ENCODE measurements at regions not wholly inside any gene's neighbourhood (a gene's known extent, or its start where the extent isn't known, plus 50 kb on each side); places are given as distances from the start of the nearest gene placed in this dataset.

DNA sequence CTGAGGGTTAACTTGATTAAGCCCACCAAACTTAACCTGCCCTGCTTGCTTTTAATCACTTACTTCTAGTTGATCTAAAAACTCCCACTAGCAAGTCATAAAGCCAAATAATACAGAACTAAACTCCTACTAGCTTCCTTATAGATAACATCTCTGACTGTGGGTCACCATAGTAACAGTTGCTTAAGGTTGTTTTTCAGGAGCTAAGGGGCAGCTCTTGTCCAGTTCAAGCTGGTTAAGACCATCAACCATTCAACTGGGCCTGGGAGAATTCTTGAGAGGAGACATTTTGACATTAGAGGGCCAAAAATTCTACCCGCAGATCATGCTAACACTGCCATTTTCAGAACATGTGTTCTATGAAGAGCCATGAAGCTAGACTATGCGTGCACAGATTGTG lies 67.0 kb downstream of the UCHL1 start:
- TF ChIP-seq, protein P1, sequence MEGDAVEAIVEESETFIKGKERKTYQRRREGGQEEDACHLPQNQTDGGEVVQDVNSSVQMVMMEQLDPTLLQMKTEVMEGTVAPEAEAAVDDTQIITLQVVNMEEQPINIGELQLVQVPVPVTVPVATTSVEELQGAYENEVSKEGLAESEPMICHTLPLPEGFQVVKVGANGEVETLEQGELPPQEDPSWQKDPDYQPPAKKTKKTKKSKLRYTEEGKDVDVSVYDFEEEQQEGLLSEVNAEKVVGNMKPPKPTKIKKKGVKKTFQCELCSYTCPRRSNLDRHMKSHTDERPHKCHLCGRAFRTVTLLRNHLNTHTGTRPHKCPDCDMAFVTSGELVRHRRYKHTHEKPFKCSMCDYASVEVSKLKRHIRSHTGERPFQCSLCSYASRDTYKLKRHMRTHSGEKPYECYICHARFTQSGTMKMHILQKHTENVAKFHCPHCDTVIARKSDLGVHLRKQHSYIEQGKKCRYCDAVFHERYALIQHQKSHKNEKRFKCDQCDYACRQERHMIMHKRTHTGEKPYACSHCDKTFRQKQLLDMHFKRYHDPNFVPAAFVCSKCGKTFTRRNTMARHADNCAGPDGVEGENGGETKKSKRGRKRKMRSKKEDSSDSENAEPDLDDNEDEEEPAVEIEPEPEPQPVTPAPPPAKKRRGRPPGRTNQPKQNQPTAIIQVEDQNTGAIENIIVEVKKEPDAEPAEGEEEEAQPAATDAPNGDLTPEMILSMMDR (IDR thresholded peaks at IDR 0.05): no peak
- TF ChIP-seq EZH2 (IDR thresholded peaks at IDR 0.05; ENCODE audit: borderline replicate concordance, insufficient read depth, low read depth, low read length, poor library complexity, severe bottlenecking): no peak

Measured in B cell (primary cell).